Neural crest cell (in vitro differentiated cells): ENCODE measurements at regions not wholly inside any gene's neighbourhood (a gene's known extent, or its start where the extent isn't known, plus 50 kb on each side); places are given as distances from the start of the nearest gene placed in this dataset.

ENCODE experiments used
- DNase-seq: peaks from one replicate; pipeline ENCODE4 v3.0.0; 2021; ENCODE audit warnings: low read depth, mixed read lengths, low spot score
- H3K27ac Mint-ChIP-seq: one replicate; pipeline ENCODE4 v1.8.0; 2021; ENCODE audit warnings: mild to moderate bottlenecking, mixed read lengths; ENCODE audit not compliant: unreplicated experiment
- H3K27me3 Mint-ChIP-seq: 2 replicates; pipeline ENCODE4 v1.8.0; 2021; ENCODE audit warnings: low read depth, mild to moderate bottlenecking, mixed read lengths
- H3K36me3 Mint-ChIP-seq: 2 replicates; pipeline ENCODE4 v1.8.0; 2021; ENCODE audit warnings: low read depth, mild to moderate bottlenecking, mixed read lengths
- H3K4me1 Mint-ChIP-seq: 2 replicates; pipeline ENCODE4 v1.8.0; 2021; ENCODE audit warnings: mixed read lengths
- H3K4me3 Mint-ChIP-seq: one replicate; pipeline ENCODE4 v1.8.0; 2021; ENCODE audit warnings: mild to moderate bottlenecking, mixed read lengths
- H3K9me3 Mint-ChIP-seq: 2 replicates; pipeline ENCODE4 v1.8.0; 2021; ENCODE audit warnings: mixed read lengths
- TF ChIP-seq, protein P1 (sequence below): fragments of 200-600 bp; sonication (generic); conservative IDR thresholded peaks from 2 replicates; pipeline ENCODE4 v1.5.0; 2021; ENCODE audit warnings: antibody characterized with exemption, mild to moderate bottlenecking

DNA sequence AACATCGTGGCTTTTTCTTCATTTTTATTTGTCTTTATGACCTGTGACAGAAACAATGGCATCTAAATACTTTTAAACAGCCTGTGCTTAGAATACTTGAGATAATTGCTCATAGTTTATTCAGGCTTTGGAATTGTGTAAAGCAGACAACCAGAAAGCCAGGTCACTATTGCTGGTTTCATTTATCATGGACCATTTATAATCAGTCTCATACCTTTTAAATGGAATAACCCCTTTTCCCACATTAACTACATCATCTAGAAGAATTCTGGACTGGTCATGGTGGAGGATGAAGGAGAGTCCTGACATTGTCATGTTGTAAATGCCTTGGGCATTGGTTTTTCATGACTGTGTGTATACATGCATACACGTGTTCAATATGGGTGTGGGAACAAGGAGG is 661.5 kb downstream of the EPM2A start:
- no peak for DNase-seq
- no peaks in the 10 kb centered on the region for H3K27me3 Mint-ChIP-seq
- TF ChIP-seq, protein P1, sequence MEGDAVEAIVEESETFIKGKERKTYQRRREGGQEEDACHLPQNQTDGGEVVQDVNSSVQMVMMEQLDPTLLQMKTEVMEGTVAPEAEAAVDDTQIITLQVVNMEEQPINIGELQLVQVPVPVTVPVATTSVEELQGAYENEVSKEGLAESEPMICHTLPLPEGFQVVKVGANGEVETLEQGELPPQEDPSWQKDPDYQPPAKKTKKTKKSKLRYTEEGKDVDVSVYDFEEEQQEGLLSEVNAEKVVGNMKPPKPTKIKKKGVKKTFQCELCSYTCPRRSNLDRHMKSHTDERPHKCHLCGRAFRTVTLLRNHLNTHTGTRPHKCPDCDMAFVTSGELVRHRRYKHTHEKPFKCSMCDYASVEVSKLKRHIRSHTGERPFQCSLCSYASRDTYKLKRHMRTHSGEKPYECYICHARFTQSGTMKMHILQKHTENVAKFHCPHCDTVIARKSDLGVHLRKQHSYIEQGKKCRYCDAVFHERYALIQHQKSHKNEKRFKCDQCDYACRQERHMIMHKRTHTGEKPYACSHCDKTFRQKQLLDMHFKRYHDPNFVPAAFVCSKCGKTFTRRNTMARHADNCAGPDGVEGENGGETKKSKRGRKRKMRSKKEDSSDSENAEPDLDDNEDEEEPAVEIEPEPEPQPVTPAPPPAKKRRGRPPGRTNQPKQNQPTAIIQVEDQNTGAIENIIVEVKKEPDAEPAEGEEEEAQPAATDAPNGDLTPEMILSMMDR: no peak
- peaks cover 5% of the 10 kb centered on the region for H3K4me1 Mint-ChIP-seq
- no peak overlapping the region for H3K4me3 Mint-ChIP-seq
- no peak overlapping the region for H3K27ac Mint-ChIP-seq
- no peaks in the 10 kb centered on the region for H3K36me3 Mint-ChIP-seq
- H3K9me3 Mint-ChIP-seq: peaks cover 4% of the 10 kb centered on the region

DNA sequence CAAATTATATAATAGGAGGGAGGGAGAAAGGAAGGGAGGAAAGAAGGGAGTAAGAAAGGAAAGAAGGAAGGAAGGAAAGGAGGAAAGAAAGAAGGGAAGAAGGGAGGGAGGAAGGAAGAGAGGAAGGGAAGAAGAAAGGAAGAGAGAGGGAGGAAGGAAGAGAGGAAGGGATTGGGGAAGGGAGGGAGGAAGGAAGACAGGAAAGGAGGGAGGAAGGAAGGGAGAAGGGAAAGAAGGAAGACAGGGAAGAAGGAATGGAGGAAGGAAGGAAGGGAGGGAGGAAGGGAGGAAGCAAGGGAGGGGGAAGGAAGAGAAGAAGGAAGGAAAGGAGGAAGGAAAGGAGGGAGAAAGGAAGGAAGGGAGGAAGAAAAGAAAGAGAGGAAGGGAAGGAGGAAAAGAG is 660.5 kb downstream of the EPM2A start:
- H3K4me3 Mint-ChIP-seq: no peak overlapping the region
- H3K27me3 Mint-ChIP-seq: no peaks in the 10 kb centered on the region
- H3K9me3 Mint-ChIP-seq: peaks cover 4% of the 10 kb centered on the region
- peaks cover 5% of the 10 kb centered on the region for H3K4me1 Mint-ChIP-seq
- H3K27ac Mint-ChIP-seq: no peak overlapping the region
- DNase-seq: no peak
- no peaks in the 10 kb centered on the region for H3K36me3 Mint-ChIP-seq
- TF ChIP-seq, protein P1: no peak

DNA sequence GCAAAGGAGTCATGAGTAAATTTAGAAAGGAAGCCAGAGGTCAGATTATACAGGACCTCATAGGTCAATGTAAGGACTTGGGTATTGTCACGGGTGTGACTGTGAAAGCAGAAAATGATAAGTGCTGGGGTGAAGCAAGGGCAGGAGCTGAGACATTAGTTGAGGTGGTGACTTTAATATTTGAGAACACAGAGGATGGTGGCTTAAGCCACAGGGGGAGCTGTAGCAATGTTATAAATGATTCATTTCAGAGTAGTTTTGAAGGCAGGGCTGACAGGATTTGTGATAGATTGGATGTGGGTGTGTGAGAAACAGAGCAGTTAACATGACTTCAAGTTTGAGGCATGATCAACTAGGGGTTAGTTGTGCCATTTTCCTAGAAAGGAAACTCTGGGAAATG is 659.9 kb downstream of the EPM2A start:
- H3K4me3 Mint-ChIP-seq: no peak overlapping the region
- peaks cover 4% of the 10 kb centered on the region for H3K9me3 Mint-ChIP-seq
- TF ChIP-seq, protein P1: peak; percentile 44
- no peak for DNase-seq
- H3K36me3 Mint-ChIP-seq: no peaks in the 10 kb centered on the region
- H3K4me1 Mint-ChIP-seq: peaks cover 5% of the 10 kb centered on the region
- H3K27ac Mint-ChIP-seq: no peak overlapping the region
- H3K27me3 Mint-ChIP-seq: no peaks in the 10 kb centered on the region

DNA sequence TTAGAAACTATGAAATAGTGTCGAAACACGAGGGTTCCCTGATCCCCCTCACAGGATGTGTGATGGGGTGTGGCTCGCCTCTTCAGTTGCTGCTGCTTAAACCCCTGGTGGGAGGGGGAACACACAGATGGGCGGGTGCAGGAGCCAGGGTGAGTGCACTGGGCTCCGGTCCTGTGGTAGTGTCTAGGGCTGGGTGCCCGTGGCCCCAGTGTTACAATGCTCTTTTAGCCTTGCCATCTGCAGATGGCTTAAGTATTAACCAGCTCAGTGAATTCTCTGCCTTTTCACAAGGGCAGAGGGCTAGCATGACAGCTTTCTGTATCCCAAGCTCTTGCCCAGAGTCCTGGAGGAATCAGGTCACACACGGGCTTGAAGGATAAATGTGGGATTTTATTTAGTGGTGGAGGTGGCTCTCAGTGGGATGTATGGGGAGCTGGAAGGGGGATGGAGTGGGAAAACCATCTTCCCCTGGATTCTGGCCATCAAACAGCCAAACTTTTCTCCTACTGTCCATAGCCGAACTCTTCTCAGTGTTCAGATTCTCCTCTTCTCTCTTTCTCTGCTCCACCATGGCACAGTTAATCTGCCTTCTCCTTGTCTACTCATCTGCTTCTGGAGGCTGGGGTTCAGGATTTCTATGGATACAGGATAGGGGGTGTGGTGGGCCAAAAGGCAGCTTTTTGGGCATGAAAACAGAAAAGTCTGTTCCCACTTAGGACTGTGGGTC is 659.0 kb downstream of the EPM2A start:
- Mint-ChIP-seq H3K36me3 (no peaks in the 10 kb centered on the region), H3K27ac (no peak overlapping the region), H3K9me3 (peaks cover 3% of the 10 kb centered on the region), H3K27me3 (no peaks in the 10 kb centered on the region), H3K4me1 (peaks cover 5% of the 10 kb centered on the region), H3K4me3 (no peak overlapping the region)
- TF ChIP-seq, protein P1: no peak
- DNase-seq: no peak

DNA sequence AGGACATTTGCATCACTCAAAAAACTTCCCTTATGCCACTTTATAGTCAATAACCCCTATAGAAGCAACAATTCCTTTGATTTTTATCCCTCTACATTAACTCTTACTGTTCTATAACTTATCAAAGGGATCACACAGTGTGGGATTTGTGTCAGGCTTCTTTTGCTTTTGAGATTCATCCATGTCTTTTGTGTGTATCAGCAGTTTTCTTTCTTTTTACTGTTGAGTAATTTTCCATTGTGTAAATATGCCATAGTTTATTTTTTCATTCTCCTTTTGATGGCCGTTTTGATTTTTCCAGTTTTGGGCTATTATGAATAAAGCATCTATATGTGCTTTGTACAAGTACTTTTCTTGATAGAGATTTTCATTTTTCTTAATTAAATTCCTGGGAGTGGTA is 657.9 kb downstream of the EPM2A start:
- no peaks in the 10 kb centered on the region for H3K27me3 Mint-ChIP-seq
- peaks cover 5% of the 10 kb centered on the region for H3K4me1 Mint-ChIP-seq
- no peak for DNase-seq
- H3K27ac Mint-ChIP-seq: no peak overlapping the region
- no peaks in the 10 kb centered on the region for H3K36me3 Mint-ChIP-seq
- H3K9me3 Mint-ChIP-seq: peaks cover 2% of the 10 kb centered on the region
- no peak overlapping the region for H3K4me3 Mint-ChIP-seq
- TF ChIP-seq, protein P1: no peak
